HG03196 (cell line): ENCODE measurements at regions not wholly inside any gene's neighbourhood (a gene's known extent, or its start where the extent isn't known, plus 50 kb on each side); places are given as distances from the start of the nearest gene placed in this dataset.

Experiments
- ATAC-seq: cut with Tn5 transposase; IDR thresholded peaks from one replicate; pipeline ENCODE4 v1.9.1; 2021; ENCODE audit not compliant: unreplicated experiment

GRCh38 chr2:121860033-121860757 lies 104.7 kb downstream of the TSN start:
- ATAC-seq: no peak

- ATAC-seq: no peak
Observed at GRCh38 chr2:121860758-121861227, 105.3 kb downstream of the TSN start.

GRCh38 chr2:121862286-121862685 lies 106.8 kb downstream of the TSN start:
- ATAC-seq: no peak

- ATAC-seq: no peak
Observed at GRCh38 chr2:121865914-121866313, 110.5 kb downstream of the TSN start.

GRCh38 chr2:121866789-121867188 lies 111.3 kb downstream of the TSN start:
- no peak for ATAC-seq

- ATAC-seq: no peak
Observed at GRCh38 chr2:121868652-121869051, 113.2 kb downstream of the TSN start.

GRCh38 chr2:121869363-121869762 lies 113.9 kb downstream of the TSN start:
- ATAC-seq: no peak

- no peak for ATAC-seq
Observed at GRCh38 chr2:121869873-121870272, 114.4 kb downstream of the TSN start.

- ATAC-seq: no peak
Observed at GRCh38 chr2:121872651-121873050, 117.2 kb downstream of the TSN start.

GRCh38 chr2:121873864-121874263 lies 118.4 kb downstream of the TSN start:
- ATAC-seq: no peak

- no peak for ATAC-seq
Observed at GRCh38 chr2:121875585-121876185, 120.2 kb downstream of the TSN start.

- ATAC-seq: no peak
Observed at GRCh38 chr2:121877366-121877765, 121.9 kb downstream of the TSN start.

GRCh38 chr2:121880283-121880682 lies 124.8 kb downstream of the TSN start:
- no peak for ATAC-seq

- ATAC-seq: no peak
Observed at GRCh38 chr2:121881038-121881437, 125.6 kb downstream of the TSN start.

GRCh38 chr2:121881950-121882349 lies 126.5 kb downstream of the TSN start:
- ATAC-seq: no peak

GRCh38 chr2:121884078-121884477 lies 128.6 kb downstream of the TSN start:
- no peak for ATAC-seq

- no peak for ATAC-seq
Observed at GRCh38 chr2:121884511-121884921, 129.1 kb downstream of the TSN start.

- ATAC-seq: no peak
Observed at GRCh38 chr2:121886059-121886458, 130.6 kb downstream of the TSN start.

GRCh38 chr2:121887513-121888188 lies 132.2 kb downstream of the TSN start:
- ATAC-seq: no peak

- no peak for ATAC-seq
Observed at GRCh38 chr2:121888189-121888557, 132.7 kb downstream of the TSN start.

GRCh38 chr2:121890041-121890440 lies 134.6 kb downstream of the TSN start:
- ATAC-seq: no peak
